Breast epithelium (tissue), 3 donors: ENCODE measurements at regions not wholly inside any gene's neighbourhood (a gene's known extent, or its start where the extent isn't known, plus 50 kb on each side); places are given as distances from the start of the nearest gene placed in this dataset.

Experiments used
- POLR2A ChIP-seq: fragments of 450-650 bp; IDR thresholded peaks from one replicate; pipeline ENCODE4 v1.6.1; 2016; ENCODE audit warnings: antibody characterized with exemption, mild to moderate bottlenecking, moderate library complexity
- POLR2AphosphoS5 ChIP-seq, 3 donors: sonication (generic); formaldehyde crosslinking; IDR thresholded peaks; one replicate each; pipeline ENCODE4 v1.6.1; 2017; ENCODE audit warnings: antibody characterized with exemption in 3 of 3
- TF ChIP-seq, protein P1 (sequence below), 3 donors: fragments of 450-650 bp; IDR thresholded peaks; one replicate each; pipeline ENCODE4 v1.5.1; 2016 to 2017; ENCODE audit warnings: antibody characterized with exemption in 3 of 3, mild to moderate bottlenecking in 3 of 3, moderate library complexity in 3 of 3

DNA sequence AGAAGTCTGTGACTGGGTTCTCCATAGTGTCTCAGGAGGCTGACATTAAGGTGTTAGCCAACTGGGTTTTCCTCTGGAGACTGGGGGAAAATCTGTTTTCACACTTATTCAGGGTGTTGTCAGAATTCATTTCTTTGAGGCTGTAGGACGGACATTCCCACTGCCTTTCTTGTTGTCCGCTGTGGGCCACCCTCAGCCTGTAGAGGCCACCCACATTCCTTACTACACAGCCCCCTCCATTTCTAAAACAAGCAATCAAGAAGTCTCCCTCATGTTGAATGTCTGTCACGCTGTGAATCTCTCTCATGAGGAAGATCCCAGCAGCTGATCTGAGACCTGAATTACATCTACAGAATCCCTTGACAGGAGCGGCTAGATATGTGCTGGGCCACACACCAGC is 295.5 kb upstream of the RUNX1 start:
- no peak for TF ChIP-seq POLR2A
- TF ChIP-seq, protein P1, sequence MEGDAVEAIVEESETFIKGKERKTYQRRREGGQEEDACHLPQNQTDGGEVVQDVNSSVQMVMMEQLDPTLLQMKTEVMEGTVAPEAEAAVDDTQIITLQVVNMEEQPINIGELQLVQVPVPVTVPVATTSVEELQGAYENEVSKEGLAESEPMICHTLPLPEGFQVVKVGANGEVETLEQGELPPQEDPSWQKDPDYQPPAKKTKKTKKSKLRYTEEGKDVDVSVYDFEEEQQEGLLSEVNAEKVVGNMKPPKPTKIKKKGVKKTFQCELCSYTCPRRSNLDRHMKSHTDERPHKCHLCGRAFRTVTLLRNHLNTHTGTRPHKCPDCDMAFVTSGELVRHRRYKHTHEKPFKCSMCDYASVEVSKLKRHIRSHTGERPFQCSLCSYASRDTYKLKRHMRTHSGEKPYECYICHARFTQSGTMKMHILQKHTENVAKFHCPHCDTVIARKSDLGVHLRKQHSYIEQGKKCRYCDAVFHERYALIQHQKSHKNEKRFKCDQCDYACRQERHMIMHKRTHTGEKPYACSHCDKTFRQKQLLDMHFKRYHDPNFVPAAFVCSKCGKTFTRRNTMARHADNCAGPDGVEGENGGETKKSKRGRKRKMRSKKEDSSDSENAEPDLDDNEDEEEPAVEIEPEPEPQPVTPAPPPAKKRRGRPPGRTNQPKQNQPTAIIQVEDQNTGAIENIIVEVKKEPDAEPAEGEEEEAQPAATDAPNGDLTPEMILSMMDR (IDR thresholded peaks at IDR 0.05), result no peak
- TF ChIP-seq POLR2AphosphoS5 (IDR thresholded peaks at IDR 0.05), result no peak
